Smooth muscle cell (in vitro differentiated cells): ENCODE measurements at regions not wholly inside any gene's neighbourhood (a gene's known extent, or its start where the extent isn't known, plus 50 kb on each side); places are given as distances from the start of the nearest gene placed in this dataset.

Experiments
- DNase-seq: peaks from one replicate; lab custom pipeline; 2025; ENCODE audit not compliant: unreplicated experiment; lab: John Stamatoyannopoulos, UW
- H2AFZ ChIP-seq: fragments of 200-600 bp; sonication (generic); 2 replicates; pipeline ENCODE4 v1.6.0; 2016; ENCODE audit warnings: antibody characterized with exemption, low read depth, mild to moderate bottlenecking
- H3F3A ChIP-seq: fragments of 200-600 bp; sonication (generic); 2 replicates; pipeline ENCODE4 v1.6.0; 2017; ENCODE audit warnings: antibody characterized with exemption, low read depth
- H3K27ac ChIP-seq: fragments of 200-600 bp; sonication (generic); 2 replicates; pipeline ENCODE4 v1.5.1; 2016; ENCODE audit warnings: low read depth, mild to moderate bottlenecking
- H3K27me3 ChIP-seq: fragments of 200-600 bp; sonication (generic); 2 replicates; pipeline ENCODE4 v1.6.1; 2016; ENCODE audit warnings: low read depth, mild to moderate bottlenecking
- H3K36me3 ChIP-seq: fragments of 200-600 bp; sonication (generic); 2 replicates; pipeline ENCODE4 v1.5.1; 2016; ENCODE audit warnings: low read depth
- H3K4me1 ChIP-seq: fragments of 200-600 bp; sonication (generic); 2 replicates; pipeline ENCODE4 v1.5.1; 2016; ENCODE audit warnings: low read depth
- H3K4me2 ChIP-seq: fragments of 200-600 bp; sonication (generic); 2 replicates; pipeline ENCODE4 v1.6.0; 2016; ENCODE audit warnings: mild to moderate bottlenecking
- H3K4me3 ChIP-seq: fragments of 200-600 bp; sonication (generic); 2 replicates; pipeline ENCODE4 v1.5.1; 2016; ENCODE audit warnings: mild to moderate bottlenecking
- H3K79me2 ChIP-seq: fragments of 200-600 bp; sonication (generic); 2 replicates; pipeline ENCODE4 v1.6.0; 2016; ENCODE audit warnings: low read depth, mild to moderate bottlenecking
- H3K9ac ChIP-seq: fragments of 200-600 bp; sonication (generic); 2 replicates; pipeline ENCODE4 v1.6.0; 2016; ENCODE audit warnings: low read depth
- H3K9me3 ChIP-seq: fragments of 200-600 bp; sonication (generic); replicated peaks from 2 replicates; pipeline ENCODE4 v1.5.1; 2016; ENCODE audit warnings: low read depth
- H4K20me1 ChIP-seq: fragments of 200-600 bp; sonication (generic); 2 replicates; pipeline ENCODE4 v1.6.0; 2016; ENCODE audit warnings: low read depth
- CTCF ChIP-seq: fragments of 200-600 bp; sonication (generic); IDR thresholded peaks from 2 replicates; pipeline ENCODE4 v1.5.1; 2017; ENCODE audit warnings: borderline replicate concordance, mild to moderate bottlenecking, antibody characterized with exemption; ENCODE audit not compliant: insufficient read depth, poor library complexity, severe bottlenecking
- WGBS: methylation state at CpG from one replicate; pipeline ENCODE4 v1.1.7; 2016; ENCODE audit warnings: low lambda C conversion rate; 5-methylcytosine and 5-hydroxymethylcytosine counted together

- H3K4me2 ChIP-seq, result peak overlapping the region; percentile 56
- no peak for DNase-seq
- H3K36me3 ChIP-seq, result no peaks in the 10 kb centered on the region
- H2AFZ ChIP-seq, result peak overlapping the region; percentile 28
- no peaks in the 10 kb centered on the region for H3K79me2 ChIP-seq
- no peak overlapping the region for H3K9ac ChIP-seq
- no peak overlapping the region for H3K4me3 ChIP-seq
- H3K9me3 ChIP-seq, result no peaks in the 10 kb centered on the region
- no peak for TF ChIP-seq CTCF
- H4K20me1 ChIP-seq, result no peaks in the 10 kb centered on the region
- no peaks in the 10 kb centered on the region for H3K27me3 ChIP-seq
- no peaks in the 10 kb centered on the region for H3F3A ChIP-seq
- H3K4me1 ChIP-seq, result peaks cover 7% of the 10 kb centered on the region
- no peak overlapping the region for H3K27ac ChIP-seq
- 39% methylated on average over 4 of the region's 4 CpGs for WGBS
Measured at GRCh38 chr6:145372671-145373151, 362.6 kb downstream of the EPM2A start.

DNA sequence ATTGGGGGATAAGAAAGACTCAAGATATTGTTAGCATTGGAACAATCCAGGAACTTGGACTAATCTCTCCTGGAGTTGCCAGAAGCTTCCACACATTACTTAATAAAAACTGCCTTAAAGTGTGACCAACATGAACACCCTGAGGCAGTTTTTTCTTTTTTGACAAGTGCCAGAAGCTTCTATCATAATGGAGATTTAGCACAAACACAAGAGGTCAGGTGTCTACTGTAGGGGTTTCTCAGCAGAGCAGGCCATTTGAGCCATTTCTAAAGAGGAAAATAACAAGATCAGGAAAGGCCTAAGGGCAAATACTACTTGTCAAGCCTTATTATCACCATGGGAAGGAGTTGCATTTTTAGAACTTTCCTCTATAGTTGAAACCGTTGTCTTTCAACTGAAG lies 361.5 kb downstream of the EPM2A start:
- no peaks in the 10 kb centered on the region for H4K20me1 ChIP-seq
- H3K9ac ChIP-seq, result no peak overlapping the region
- peaks cover 7% of the 10 kb centered on the region for H3K4me1 ChIP-seq
- H3K36me3 ChIP-seq, result no peaks in the 10 kb centered on the region
- no peaks in the 10 kb centered on the region for H3K79me2 ChIP-seq
- no peaks in the 10 kb centered on the region for H3K27me3 ChIP-seq
- H3K9me3 ChIP-seq, result no peaks in the 10 kb centered on the region
- no peak for DNase-seq
- no peak for TF ChIP-seq CTCF
- H3K27ac ChIP-seq, result no peak overlapping the region
- H3K4me3 ChIP-seq, result no peak overlapping the region
- H2AFZ ChIP-seq, result no peak overlapping the region
- H3K4me2 ChIP-seq, result no peak overlapping the region
- no peaks in the 10 kb centered on the region for H3F3A ChIP-seq
- WGBS, result 58% methylated on average over 1 of the region's 1 CpG

- Histone ChIP-seq H3K4me3 (no peak overlapping the region), H3K9ac (no peak overlapping the region), H3K9me3 (no peaks in the 10 kb centered on the region), H3K27me3 (no peaks in the 10 kb centered on the region), H3F3A (no peaks in the 10 kb centered on the region), H3K4me2 (no peak overlapping the region), H3K36me3 (no peaks in the 10 kb centered on the region), H3K79me2 (no peaks in the 10 kb centered on the region), H2AFZ (no peak overlapping the region), H3K4me1 (peaks cover 7% of the 10 kb centered on the region), H4K20me1 (no peaks in the 10 kb centered on the region), H3K27ac (no peak overlapping the region)
- no peak for DNase-seq
- no peak for TF ChIP-seq CTCF
- WGBS, result 93% methylated on average over 1 of the region's 1 CpG
Measured at GRCh38 chr6:145374570-145374969, 360.8 kb downstream of the EPM2A start.

DNA sequence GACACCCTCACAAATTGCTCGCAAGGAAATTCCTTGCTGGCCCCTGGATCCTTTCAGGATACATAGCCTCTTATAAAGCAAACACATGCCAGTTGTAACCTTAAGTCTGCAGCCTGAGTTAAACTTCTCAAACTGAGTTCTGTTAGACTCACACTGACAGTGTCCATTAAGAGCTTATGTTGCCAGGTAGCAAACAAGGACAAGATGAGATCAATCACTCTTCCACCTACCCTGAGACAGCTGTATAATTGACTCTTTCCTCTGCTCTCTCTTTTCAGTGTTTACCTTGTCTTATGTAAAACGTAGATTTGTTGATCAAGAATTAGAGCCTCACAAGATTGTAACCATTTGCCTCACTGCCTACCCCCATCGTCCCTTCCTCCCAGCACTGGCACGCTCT lies 359.8 kb downstream of the EPM2A start:
- no peaks in the 10 kb centered on the region for H3F3A ChIP-seq
- 81% methylated on average over 4 of the region's 4 CpGs for WGBS
- H4K20me1 ChIP-seq, result no peaks in the 10 kb centered on the region
- no peak overlapping the region for H2AFZ ChIP-seq
- TF ChIP-seq CTCF, result no peak
- no peak overlapping the region for H3K4me2 ChIP-seq
- H3K36me3 ChIP-seq, result no peaks in the 10 kb centered on the region
- no peaks in the 10 kb centered on the region for H3K27me3 ChIP-seq
- no peak overlapping the region for H3K9ac ChIP-seq
- no peak overlapping the region for H3K4me3 ChIP-seq
- no peak for DNase-seq
- H3K9me3 ChIP-seq, result no peaks in the 10 kb centered on the region
- H3K79me2 ChIP-seq, result no peaks in the 10 kb centered on the region
- H3K27ac ChIP-seq, result no peak overlapping the region
- peaks cover 7% of the 10 kb centered on the region for H3K4me1 ChIP-seq
